B cell (primary cell): ENCODE measurements at regions not wholly inside any gene's neighbourhood (a gene's known extent, or its start where the extent isn't known, plus 50 kb on each side); places are given as distances from the start of the nearest gene placed in this dataset.

ENCODE experiments used
- EZH2 ChIP-seq: IDR thresholded peaks from 2 replicates; pipeline ENCODE4 v1.6.1; 2012; ENCODE audit warnings: borderline replicate concordance, low read depth, mild to moderate bottlenecking, moderate library complexity, low read length; ENCODE audit not compliant: insufficient read depth, poor library complexity, severe bottlenecking
- TF ChIP-seq, protein P1 (sequence below): fragments of 200-600 bp; IDR thresholded peaks from one replicate; pipeline ENCODE4 v1.8.0; 2022; ENCODE audit warnings: antibody characterized with exemption, mild to moderate bottlenecking

DNA sequence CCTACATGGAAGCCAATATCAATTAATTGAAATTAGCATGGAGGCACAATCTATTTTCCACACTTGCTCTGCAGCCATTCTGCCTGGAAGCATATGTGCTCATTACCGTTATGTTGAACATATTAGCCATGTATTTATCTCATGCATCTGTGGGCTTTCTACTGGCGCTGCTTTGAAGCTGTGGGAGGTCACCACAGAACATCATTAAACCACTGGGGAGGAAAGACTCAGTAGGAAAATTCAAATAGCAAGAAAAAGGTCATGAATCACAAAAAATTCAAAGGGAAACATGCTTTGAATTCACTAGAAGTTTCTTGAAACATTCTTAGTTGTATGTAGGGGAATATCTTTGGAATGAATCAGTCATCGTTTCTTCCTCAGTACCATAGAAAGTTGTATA, 652.5 kb downstream of the EDEM1 start:
- no peak for TF ChIP-seq EZH2
- TF ChIP-seq, protein P1, sequence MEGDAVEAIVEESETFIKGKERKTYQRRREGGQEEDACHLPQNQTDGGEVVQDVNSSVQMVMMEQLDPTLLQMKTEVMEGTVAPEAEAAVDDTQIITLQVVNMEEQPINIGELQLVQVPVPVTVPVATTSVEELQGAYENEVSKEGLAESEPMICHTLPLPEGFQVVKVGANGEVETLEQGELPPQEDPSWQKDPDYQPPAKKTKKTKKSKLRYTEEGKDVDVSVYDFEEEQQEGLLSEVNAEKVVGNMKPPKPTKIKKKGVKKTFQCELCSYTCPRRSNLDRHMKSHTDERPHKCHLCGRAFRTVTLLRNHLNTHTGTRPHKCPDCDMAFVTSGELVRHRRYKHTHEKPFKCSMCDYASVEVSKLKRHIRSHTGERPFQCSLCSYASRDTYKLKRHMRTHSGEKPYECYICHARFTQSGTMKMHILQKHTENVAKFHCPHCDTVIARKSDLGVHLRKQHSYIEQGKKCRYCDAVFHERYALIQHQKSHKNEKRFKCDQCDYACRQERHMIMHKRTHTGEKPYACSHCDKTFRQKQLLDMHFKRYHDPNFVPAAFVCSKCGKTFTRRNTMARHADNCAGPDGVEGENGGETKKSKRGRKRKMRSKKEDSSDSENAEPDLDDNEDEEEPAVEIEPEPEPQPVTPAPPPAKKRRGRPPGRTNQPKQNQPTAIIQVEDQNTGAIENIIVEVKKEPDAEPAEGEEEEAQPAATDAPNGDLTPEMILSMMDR = no peak
